CD4-positive, alpha-beta T cell treated with Interleukin-17A for 4 hours (primary cell): ENCODE measurements at regions not wholly inside any gene's neighbourhood (a gene's known extent, or its start where the extent isn't known, plus 50 kb on each side); places are given as distances from the start of the nearest gene placed in this dataset.
"Not testable (repeated sequence)": the region's sequence is repeated elsewhere in the genome, so short reads cannot be mapped to it uniquely, and the experiment has no call there.

Source experiments
- DNase-seq: peaks from one replicate; pipeline ENCODE4 v3.0.0-alpha.2; 2020; ENCODE audit warnings: mixed read lengths

DNA sequence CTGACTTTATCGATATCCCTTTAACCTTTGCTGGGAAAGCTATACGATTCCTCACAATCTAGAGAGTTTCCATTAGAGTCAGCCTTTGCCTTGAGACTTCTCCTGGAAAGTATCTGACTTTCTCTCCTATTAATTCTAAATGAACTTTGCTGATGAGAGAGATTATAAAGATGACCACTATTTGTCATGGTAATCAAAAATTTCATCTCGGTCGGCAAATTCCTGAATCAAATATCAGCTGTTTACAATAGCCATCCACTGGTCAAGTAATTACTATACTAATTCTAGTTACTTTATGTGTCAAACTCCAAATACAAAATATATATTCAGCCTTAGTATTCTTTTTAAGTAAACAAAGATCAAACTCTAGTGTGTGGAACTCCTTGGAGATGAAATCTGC is 164.4 kb upstream of the ITGA1 start:
- DNase-seq, result no peak

GRCh38 chr5:52624291-52624690 is 163.4 kb upstream of the ITGA1 start:
- no peak for DNase-seq

GRCh38 chr5:52626312-52626711 is 161.4 kb upstream of the ITGA1 start:
- DNase-seq, result no peak

- no peak for DNase-seq
Observed at GRCh38 chr5:52627740-52628139, 160.0 kb upstream of the ITGA1 start.

- DNase-seq, result no peak
Observed at GRCh38 chr5:52632281-52632680, 155.4 kb upstream of the ITGA1 start.

DNA sequence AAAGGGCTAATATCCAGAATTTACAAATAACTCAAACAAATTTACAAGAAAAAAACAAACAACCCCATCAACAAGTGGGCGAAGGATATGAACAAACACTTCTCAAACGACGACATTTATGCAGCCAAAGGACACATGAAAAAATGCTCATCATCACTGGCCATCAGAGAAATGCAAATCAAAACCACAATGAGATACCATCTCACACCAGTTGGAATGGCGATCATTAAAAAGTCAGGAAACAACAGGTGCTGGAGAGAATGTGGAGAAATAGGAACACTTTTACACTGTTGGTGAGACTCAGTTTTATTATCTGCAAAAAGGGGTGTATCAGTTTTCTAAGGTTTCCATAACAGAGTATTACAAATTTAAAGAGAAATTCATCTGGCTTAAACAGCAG is 153.5 kb upstream of the ITGA1 start:
- DNase-seq, result not testable (repeated sequence)

- no peak for DNase-seq
Observed at GRCh38 chr5:52638732-52639131, 149.0 kb upstream of the ITGA1 start.

DNA sequence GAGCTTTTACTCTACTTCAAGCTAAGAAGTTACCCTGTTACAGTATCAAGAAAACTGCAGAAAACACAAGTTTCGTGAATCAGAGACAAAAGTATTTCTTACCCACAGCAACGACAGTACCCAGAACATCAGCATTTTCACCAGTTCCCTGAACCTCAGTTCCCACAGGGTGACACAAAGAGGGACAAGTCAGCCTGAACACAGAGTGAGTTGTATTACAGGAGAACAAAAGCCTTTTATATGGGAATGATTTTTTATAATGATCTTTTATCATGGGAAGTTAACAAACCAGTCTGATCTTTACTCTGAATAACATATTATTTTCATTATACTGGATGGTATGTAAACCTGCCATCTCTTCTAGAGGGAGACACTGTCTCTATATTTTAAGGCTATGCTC is 139.0 kb upstream of the ITGA1 start:
- DNase-seq, result no peak

DNA sequence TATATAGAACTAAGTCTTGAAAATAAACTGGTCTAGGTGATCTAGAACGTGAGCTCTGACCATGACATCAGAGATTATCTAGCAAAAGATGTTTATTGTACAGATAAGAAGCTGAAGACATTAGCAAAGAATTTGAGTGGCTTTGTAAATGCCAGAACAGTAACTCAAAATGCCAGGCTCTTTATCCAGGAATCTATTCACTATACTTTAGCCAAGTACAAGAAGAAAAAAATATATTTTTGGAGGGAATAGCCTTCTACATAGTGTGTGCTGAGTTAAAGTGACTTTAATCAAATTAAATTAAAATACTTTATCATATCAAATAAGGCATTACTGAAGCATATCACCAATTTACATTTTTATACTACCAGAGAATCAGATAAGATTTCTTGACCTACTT is 132.6 kb upstream of the ITGA1 start:
- no peak for DNase-seq

- DNase-seq, result no peak
Observed at GRCh38 chr5:52656569-52657246, 131.0 kb upstream of the ITGA1 start.

- DNase-seq, result no peak
Observed at GRCh38 chr5:52657247-52657645, 130.5 kb upstream of the ITGA1 start.

DNA sequence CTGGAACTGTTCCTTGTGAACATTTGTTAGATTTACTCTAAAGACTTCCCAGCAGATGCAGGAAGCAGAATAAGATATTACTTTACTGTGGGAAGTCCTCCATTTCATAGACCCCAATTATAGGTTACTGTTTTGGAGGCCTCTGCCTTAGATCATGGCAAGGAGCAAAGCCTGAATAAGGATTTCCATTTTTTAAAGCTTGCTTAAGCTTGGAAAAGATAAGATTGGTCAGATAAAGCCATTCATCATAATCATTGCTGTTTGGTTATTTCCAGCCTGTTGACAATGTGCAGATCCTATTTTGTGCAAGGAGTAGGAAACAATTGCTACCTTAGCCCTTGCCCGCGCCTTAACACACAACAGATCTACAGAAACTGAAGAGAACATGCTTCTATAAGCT is 129.5 kb upstream of the ITGA1 start:
- no peak for DNase-seq

- DNase-seq, result no peak
Observed at GRCh38 chr5:52660621-52661020, 127.1 kb upstream of the ITGA1 start.

DNA sequence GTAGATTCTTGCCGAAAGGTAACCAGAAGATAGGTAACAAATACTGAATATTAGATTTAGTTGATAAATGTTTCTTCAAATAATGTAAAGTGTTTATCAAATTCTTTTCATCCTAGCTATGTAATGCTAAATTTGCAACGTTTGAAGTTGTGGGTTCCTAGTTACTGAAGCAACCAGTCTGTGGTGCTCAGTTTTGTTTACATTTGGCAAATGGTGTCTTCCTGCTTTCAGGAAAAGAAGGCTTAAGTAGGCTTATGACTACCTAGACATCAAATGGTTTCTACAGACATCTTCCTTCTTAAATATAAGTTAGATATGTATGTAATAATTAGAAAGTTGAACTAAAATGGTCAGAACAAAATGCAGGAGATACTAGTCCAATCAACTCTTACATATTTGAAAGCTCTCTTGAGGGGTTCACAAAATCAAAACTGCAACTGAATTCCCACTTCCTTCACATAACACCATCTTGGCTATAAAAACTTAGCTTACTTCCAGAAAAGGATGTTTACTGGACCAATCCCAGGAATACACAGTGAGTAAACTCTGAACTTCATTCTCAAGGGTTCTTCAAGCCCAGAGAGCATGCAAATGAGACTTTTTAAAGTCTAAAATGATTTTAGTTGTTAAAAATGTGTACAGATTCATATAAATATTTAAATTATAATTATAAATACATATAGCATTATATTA is 125.7 kb upstream of the ITGA1 start:
- no peak for DNase-seq

- no peak for DNase-seq
Observed at GRCh38 chr5:52665559-52665958, 122.2 kb upstream of the ITGA1 start.

DNA sequence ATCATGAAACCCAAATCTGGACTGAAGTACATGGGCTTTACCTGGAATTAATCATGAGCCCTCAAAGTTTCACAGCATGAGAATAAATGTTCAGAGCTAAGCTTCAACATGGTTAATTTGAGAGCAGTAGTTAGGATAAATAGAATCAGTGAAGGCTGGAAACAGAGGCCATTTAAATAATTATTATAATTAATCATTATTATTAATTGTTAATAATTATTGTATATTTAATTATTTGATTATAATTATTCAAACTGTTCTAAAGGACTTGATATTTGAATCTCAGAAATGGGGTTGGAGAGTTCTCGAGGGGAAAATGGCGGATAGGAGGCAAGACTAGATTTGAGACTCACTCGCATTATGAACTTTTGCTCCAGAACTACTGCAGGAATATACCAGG is 119.6 kb upstream of the ITGA1 start:
- DNase-seq, result no peak

DNA sequence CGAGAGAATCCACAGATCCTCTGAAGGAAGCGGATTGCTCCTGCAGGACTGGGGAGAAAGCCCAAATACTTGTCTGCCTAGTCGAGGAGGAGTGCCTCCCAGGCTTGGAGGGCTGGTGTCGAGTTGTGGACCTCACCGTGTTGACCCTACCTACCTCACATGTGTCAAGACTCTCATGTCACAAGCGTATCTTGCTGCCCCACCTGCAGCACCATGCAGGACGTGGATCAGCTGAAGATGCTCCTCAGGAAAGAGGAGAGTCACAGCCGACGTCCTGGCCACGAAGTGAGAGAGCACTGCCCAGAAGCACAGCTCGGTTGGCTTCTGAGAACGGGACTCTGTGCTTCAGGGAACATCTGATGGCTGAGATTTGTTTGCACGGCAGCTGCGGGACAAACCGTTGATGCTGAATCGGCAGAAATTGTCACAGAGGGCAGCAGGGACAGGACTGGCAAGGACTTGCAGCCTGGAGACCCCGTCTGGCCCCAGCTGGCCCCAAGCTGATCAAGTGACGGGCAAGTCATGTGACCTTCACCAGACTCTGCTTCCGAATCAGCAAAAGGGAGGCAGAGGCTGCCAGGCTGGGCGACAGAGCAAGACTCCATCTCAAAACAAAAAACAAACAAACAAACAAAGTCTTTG is 119.1 kb upstream of the ITGA1 start:
- no peak for DNase-seq

- no peak for DNase-seq
Observed at GRCh38 chr5:52672459-52672858, 115.3 kb upstream of the ITGA1 start.

DNA sequence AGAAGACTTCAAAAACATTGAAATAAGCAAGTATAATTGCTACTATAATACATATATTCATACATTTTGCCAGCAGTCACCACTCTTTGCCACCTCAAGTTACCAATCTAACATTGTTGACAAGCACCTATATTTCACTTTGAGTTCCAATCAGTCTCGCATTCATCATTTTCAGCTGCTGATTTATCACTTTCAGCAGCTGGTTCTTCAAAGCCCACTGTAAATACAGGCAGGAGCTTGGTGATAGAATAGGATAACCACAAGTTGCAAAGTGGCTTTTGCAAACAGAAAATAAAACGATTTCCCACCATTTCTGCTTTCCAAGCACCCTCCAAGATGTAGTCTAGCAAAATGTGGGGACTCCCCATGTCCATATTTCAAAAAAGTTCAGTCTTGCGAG is 114.2 kb upstream of the ITGA1 start:
- DNase-seq, result no peak

- no peak for DNase-seq
Observed at GRCh38 chr5:52674815-52675545, 112.7 kb upstream of the ITGA1 start.

DNA sequence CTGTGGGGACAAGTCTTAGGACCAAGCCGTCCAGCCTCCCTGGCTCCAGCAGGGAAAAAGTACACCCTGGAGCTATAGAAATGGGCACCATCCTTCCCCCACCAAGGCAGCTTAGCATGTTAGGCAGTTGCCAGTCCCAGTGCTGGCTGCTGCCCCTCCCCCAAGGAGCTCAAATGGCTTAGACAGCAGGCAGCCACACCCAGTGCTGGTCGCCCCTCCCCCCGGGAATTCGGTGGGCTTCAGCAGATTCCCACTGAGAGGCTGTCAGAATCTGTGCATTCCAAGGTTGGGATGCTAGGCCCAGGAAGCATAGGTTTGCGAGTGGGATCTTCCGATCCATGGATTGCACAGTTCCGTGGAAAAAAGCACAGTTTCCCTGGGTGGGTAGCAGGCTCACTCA is 105.2 kb upstream of the ITGA1 start:
- DNase-seq, result no peak

- no peak for DNase-seq
Observed at GRCh38 chr5:52684051-52684450, 103.7 kb upstream of the ITGA1 start.

DNA sequence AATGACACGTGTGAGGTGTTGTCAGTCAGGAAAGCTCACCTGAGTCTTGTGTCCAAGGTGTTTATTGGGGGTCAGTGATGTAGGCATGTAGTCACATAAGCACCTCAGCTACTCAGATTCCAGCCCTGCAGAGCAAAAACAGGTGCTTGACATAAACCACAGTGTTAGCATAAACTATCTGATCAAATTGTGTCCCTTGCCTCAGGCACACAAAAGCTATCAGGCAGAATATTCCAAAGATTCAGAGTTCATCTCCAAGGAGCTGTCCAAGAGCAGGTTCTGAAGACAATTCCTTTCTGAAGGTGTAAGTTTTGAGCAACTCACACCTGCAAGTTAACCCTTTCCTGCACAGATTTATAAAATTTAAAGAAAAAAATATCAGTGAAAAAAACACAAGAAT is 102.2 kb upstream of the ITGA1 start:
- no peak for DNase-seq

- DNase-seq, result no peak
Observed at GRCh38 chr5:52685971-52686370, 101.7 kb upstream of the ITGA1 start.
